ENCODE measurements at regions not wholly inside any gene's neighbourhood (a gene's known extent, or its start where the extent isn't known, plus 50 kb on each side); places are given as distances from the start of the nearest gene placed in this dataset.
"Not testable (repeated sequence)": the region's sequence is repeated elsewhere in the genome, so short reads cannot be mapped to it uniquely, and the experiment has no call there.

- no peak for TF ChIP-seq CTCF (IDR thresholded peaks at IDR 0.05; ENCODE audit: insufficient read depth, missing control alignments)
- DNase-seq (ENCODE audit: insufficient read length, low spot score): no peak
- FAIRE-seq: no peak
Measured at GRCh38 chr6:69571234-69571633, 225.6 kb downstream of the LMBRD1 start.

- no peak for TF ChIP-seq CTCF (IDR thresholded peaks at IDR 0.05; ENCODE audit: insufficient read depth, missing control alignments)
- DNase-seq (ENCODE audit: insufficient read length, low spot score): no peak
- FAIRE-seq: no peak
Measured at GRCh38 chr6:69570106-69570505, 226.7 kb downstream of the LMBRD1 start.

- FAIRE-seq: not testable (repeated sequence)
Measured at GRCh38 chr6:69560597-69560996, 236.2 kb downstream of the LMBRD1 start.

GRCh38 chr6:69555088-69555638, 241.6 kb downstream of the LMBRD1 start:
- TF ChIP-seq CTCF (IDR thresholded peaks at IDR 0.05; ENCODE audit: insufficient read depth, missing control alignments): no peak
- DNase-seq (ENCODE audit: insufficient read length, low spot score): no peak
- no peak for FAIRE-seq

More at GRCh38 chr6:69560597-69560996, 236.2 kb downstream of the LMBRD1 start:
- not testable (repeated sequence) for DNase-seq (ENCODE audit: insufficient read length, low spot score)

- FAIRE-seq (no peak), DNase-seq (ENCODE audit: insufficient read length, low spot score) (no peak)
- no peak for TF ChIP-seq CTCF (IDR thresholded peaks at IDR 0.05; ENCODE audit: insufficient read depth, missing control alignments)
Measured at GRCh38 chr6:69542494-69542893, 254.3 kb downstream of the LMBRD1 start.

GRCh38 chr6:69527921-69528476, 268.8 kb downstream of the LMBRD1 start:
- no peak for FAIRE-seq
- TF ChIP-seq CTCF (IDR thresholded peaks at IDR 0.05; ENCODE audit: insufficient read depth, missing control alignments): no peak
- no peak for DNase-seq (ENCODE audit: insufficient read length, low spot score)

GRCh38 chr6:69515480-69515879, 281.3 kb downstream of the LMBRD1 start:
- not testable (repeated sequence) for FAIRE-seq; DNase-seq (ENCODE audit: insufficient read length, low spot score)

GRCh38 chr6:69494595-69494994, 302.2 kb downstream of the LMBRD1 start:
- no peak for DNase-seq (ENCODE audit: insufficient read length, low spot score)
- no peak for FAIRE-seq
- TF ChIP-seq CTCF (IDR thresholded peaks at IDR 0.05; ENCODE audit: insufficient read depth, missing control alignments): no peak

All from D721Med (cell line).